Lower leg skin (tissue), 3 donors: ENCODE measurements at regions not wholly inside any gene's neighbourhood (a gene's known extent, or its start where the extent isn't known, plus 50 kb on each side); places are given as distances from the start of the nearest gene placed in this dataset.

Experiments used
- POLR2A ChIP-seq, 2 donors: fragments of 450-650 bp; IDR thresholded peaks; one replicate each; pipeline ENCODE4 v1.6.1; 2016 to 2017; ENCODE audit warnings: antibody characterized with exemption in 2 of 2, mild to moderate bottlenecking in 1 of 2, moderate library complexity in 1 of 2
- TF ChIP-seq, protein P1 (sequence below), 3 donors: fragments of 450-650 bp; IDR thresholded peaks; one replicate each; pipeline ENCODE4 v1.5.1; 2016; ENCODE audit warnings: antibody characterized with exemption in 3 of 3, mild to moderate bottlenecking in 3 of 3, moderate library complexity in 2 of 3

DNA sequence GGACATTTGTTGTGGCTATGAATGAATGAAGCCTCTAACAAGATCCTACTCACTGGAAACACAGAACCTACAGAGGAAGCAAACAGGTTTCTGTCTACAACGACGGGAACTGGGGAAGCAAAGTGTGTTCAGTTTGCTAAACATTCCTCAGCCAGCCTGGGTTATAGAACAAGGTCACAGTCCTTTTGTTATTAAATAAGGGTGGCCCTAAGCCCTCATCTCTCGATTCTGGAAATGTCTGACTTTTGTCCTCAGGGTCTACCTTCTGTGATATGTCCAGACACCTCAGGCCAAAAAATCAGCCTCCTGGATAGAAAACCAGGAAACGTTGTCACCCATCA lies 64.6 kb upstream of the ARHGEF7 start:
- TF ChIP-seq, protein P1, sequence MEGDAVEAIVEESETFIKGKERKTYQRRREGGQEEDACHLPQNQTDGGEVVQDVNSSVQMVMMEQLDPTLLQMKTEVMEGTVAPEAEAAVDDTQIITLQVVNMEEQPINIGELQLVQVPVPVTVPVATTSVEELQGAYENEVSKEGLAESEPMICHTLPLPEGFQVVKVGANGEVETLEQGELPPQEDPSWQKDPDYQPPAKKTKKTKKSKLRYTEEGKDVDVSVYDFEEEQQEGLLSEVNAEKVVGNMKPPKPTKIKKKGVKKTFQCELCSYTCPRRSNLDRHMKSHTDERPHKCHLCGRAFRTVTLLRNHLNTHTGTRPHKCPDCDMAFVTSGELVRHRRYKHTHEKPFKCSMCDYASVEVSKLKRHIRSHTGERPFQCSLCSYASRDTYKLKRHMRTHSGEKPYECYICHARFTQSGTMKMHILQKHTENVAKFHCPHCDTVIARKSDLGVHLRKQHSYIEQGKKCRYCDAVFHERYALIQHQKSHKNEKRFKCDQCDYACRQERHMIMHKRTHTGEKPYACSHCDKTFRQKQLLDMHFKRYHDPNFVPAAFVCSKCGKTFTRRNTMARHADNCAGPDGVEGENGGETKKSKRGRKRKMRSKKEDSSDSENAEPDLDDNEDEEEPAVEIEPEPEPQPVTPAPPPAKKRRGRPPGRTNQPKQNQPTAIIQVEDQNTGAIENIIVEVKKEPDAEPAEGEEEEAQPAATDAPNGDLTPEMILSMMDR (IDR thresholded peaks at IDR 0.05), result no peak
- no peak for TF ChIP-seq POLR2A (IDR thresholded peaks at IDR 0.05)
